ENCODE measurements at regions not wholly inside any gene's neighbourhood (a gene's known extent, or its start where the extent isn't known, plus 50 kb on each side); places are given as distances from the start of the nearest gene placed in this dataset.

DNA sequence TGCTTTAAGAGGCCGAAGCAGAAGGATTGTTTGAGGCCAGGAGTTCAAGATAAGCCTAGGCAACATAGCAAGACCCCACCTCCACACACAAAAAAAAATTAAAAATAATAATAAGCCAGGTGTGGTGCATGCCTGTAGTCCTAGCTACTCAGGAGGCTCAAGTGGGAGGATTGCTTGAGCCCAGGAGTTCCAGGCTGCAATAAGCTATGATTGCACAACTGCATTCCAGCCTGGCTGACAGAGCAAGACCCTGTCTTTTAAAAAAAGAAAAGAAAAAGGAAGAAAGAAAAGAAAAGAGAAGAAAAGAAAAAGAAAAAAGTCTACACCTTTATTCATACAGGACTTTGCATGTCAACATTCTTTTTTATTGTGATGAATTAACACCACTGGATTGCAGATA is 2125.8 kb downstream of the MAT2B start:
- TF ChIP-seq, protein P1, sequence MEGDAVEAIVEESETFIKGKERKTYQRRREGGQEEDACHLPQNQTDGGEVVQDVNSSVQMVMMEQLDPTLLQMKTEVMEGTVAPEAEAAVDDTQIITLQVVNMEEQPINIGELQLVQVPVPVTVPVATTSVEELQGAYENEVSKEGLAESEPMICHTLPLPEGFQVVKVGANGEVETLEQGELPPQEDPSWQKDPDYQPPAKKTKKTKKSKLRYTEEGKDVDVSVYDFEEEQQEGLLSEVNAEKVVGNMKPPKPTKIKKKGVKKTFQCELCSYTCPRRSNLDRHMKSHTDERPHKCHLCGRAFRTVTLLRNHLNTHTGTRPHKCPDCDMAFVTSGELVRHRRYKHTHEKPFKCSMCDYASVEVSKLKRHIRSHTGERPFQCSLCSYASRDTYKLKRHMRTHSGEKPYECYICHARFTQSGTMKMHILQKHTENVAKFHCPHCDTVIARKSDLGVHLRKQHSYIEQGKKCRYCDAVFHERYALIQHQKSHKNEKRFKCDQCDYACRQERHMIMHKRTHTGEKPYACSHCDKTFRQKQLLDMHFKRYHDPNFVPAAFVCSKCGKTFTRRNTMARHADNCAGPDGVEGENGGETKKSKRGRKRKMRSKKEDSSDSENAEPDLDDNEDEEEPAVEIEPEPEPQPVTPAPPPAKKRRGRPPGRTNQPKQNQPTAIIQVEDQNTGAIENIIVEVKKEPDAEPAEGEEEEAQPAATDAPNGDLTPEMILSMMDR (IDR thresholded peaks at IDR 0.05): no peak

GRCh38 chr5:165642366-165642765 is 2136.9 kb downstream of the MAT2B start:
- TF ChIP-seq, protein P1 (IDR thresholded peaks at IDR 0.05): no peak

- TF ChIP-seq, protein P1 (IDR thresholded peaks at IDR 0.05): no peak
Measured at GRCh38 chr5:165665735-165666400, 2160.4 kb downstream of the MAT2B start.

DNA sequence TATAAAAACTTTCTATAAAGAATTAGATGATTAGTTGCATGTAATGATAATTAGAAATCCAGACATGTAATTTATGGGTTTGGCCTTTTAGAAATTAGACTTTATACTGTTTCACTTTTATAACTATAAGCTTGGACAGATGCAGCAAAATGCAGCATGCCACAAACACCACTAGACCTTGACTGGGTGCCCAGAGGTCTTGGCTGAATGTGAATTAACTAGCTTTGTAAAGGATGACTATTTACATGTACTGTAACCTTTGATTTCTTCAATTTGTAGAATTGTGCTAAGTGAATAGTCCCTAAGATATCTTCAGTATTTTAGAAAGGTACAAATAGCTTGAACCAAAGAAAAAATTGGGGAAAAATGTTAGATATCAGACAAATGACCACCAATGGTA is 2168.1 kb downstream of the MAT2B start:
- TF ChIP-seq, protein P1 (IDR thresholded peaks at IDR 0.05): no peak

GRCh38 chr5:165695796-165696195 is 2190.4 kb downstream of the MAT2B start:
- TF ChIP-seq, protein P1 (IDR thresholded peaks at IDR 0.05): no peak

GRCh38 chr5:165705960-165706359 is 2200.5 kb downstream of the MAT2B start:
- TF ChIP-seq, protein P1 (IDR thresholded peaks at IDR 0.05): no peak

DNA sequence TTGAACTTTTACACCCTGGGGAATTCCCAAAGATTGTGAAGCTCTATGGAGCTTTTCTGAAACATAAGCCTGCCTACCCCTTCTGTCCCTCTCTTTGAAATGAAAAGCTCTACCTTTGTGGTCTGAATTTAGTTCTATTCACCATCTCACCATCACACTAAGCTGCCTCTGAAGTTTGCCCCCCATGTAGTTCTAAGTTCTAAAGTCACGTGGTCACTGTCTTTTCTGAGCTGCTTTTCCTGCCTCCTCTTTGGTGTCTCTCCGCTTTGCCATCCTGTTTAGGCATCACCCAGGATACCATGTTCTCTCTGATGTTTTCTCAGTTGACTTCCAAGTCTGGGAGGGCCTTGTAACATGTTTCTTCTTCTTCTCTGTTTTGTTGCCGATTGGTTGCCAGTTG is 2206.6 kb downstream of the MAT2B start:
- TF ChIP-seq, protein P1 (IDR thresholded peaks at IDR 0.05): no peak

DNA sequence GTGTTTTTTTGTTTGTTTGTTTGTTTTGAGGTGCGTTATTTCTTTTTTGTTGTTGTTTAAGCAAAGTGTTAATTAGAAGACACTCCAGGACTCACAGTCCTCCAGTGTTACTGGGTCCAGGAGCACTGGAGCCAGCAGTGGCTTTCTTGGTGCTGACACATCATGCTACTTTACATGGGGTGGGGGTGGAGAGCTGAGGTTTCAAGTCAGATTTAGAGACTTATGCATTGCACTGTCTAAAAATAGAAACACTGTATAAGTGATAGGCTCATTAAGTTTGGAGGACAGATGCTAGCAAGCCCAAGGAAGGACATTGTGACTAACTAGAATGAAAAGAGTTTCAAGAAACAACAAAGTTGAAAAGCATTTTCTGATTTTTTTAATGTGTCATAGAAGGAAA is 2209.2 kb downstream of the MAT2B start:
- TF ChIP-seq, protein P1 (IDR thresholded peaks at IDR 0.05): no peak

Measured in LNCAP (cell line).